ENCODE measurements at regions not wholly inside any gene's neighbourhood (a gene's known extent, or its start where the extent isn't known, plus 50 kb on each side); places are given as distances from the start of the nearest gene placed in this dataset.
"Not testable (repeated sequence)": the region's sequence is repeated elsewhere in the genome, so short reads cannot be mapped to it uniquely, and the experiment has no call there.

DNA sequence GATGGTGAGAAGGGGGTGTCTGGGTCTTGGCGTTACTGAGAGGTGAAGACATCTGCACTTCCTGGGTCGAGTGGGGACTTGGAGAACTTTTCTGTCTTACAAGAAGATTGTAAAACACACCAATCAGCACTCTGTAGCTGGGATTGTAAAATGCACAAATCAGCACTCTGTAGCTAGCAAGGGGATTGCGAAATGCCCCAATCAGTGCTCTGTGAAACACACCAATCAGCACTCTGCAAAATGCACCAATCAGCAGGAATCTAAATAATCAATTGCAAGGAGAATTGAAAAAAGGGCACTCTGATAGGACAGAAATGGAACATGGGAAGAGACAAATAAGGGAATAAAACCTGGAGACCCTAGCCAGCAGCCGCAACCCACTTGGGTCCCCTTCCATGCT lies 376.1 kb upstream of the SFSWAP start:
- no peak for DNase-seq

GRCh38 chr12:131335456-131335855 lies 375.4 kb upstream of the SFSWAP start:
- no peak for DNase-seq

DNA sequence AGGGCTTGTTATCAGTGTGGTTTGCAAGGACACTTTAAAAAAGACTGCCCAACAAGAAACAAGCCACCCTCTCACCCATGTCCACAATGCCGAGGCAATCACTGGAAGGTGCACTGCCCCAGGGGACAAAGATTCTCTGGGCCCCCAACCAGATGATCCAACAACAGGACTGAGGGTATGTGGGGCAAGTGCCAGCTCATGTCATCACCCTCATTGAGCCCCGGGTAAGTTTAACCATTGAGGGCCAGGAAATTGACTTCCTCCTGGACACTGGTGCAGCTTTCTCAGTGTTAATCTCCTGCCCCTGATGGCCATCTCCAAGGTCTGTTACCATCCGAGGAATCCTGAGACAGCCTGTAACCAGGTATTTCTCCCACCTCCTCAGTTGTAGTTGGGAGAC lies 373.0 kb upstream of the SFSWAP start:
- not testable (repeated sequence) for DNase-seq

DNA sequence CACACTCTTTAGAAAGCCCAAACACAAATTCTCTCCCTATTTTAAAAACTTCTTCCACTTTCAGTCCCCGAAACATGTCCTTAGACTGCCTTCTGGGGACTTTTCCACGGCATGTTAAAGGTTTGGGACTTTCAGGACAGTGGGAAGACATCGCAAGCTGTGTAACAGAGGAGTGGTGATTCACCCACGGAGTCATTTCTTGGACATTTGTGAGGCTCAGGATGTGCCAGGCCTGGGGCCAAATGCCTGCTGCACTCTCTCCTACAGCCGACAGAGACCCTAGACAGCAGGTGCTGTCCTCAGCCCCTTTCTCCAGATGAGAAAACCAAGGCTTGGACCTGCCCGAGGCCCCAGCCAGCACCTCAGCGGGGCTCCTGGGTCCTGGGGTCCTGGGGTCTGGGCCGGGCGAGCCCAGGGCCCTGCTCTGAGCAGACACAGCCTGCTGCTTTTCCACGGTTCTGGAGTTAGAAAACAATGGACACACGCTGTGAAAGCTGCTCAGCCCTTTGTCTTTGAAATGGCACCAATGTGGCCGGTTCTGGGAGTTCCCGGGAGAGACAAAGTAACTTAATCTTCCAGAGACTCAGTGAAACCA lies 370.2 kb upstream of the SFSWAP start:
- no peak for DNase-seq

- not testable (repeated sequence) for DNase-seq
Observed at GRCh38 chr12:131341608-131342007, 369.3 kb upstream of the SFSWAP start.

GRCh38 chr12:131343436-131343835 lies 367.5 kb upstream of the SFSWAP start:
- not testable (repeated sequence) for DNase-seq

DNA sequence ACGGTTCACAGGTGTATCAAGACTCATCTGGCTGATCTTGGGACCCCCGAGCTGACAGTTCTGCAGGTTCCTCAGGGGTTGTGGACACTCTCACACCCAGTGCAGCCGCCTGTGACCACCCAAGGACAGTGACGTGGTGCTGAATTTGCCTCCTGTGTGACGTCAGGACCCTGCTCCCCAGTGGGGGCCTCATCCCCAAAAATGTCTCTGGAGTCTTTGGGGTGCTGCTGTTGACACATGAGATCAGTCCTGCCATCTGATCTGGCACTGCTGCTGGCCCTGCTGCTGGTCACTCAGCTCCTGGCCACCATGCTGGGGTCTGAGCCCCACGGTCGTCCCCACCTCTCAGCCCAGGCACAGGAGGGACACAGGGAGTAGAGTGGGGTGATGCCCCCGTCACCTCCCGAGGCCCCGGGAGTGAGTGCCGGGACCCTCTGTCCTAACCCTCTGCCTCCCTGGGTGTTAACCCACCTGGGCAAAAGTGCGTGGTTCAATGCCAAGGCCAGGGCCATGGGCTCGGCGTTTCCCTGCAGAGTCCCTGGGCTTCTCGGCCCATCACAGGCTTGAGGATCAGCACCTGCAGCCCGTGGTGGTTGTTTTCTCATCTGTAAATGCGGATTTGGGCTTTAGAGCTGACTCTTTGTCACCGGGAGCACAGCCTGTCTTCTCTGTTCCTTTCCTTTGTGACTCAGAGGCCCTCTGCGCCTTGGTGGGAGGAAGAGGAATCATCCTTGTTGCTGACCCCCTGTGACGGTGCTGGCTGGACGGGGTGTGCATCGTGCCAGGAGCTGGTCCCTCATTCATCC lies 366.0 kb upstream of the SFSWAP start:
- not testable (repeated sequence) for DNase-seq

DNA sequence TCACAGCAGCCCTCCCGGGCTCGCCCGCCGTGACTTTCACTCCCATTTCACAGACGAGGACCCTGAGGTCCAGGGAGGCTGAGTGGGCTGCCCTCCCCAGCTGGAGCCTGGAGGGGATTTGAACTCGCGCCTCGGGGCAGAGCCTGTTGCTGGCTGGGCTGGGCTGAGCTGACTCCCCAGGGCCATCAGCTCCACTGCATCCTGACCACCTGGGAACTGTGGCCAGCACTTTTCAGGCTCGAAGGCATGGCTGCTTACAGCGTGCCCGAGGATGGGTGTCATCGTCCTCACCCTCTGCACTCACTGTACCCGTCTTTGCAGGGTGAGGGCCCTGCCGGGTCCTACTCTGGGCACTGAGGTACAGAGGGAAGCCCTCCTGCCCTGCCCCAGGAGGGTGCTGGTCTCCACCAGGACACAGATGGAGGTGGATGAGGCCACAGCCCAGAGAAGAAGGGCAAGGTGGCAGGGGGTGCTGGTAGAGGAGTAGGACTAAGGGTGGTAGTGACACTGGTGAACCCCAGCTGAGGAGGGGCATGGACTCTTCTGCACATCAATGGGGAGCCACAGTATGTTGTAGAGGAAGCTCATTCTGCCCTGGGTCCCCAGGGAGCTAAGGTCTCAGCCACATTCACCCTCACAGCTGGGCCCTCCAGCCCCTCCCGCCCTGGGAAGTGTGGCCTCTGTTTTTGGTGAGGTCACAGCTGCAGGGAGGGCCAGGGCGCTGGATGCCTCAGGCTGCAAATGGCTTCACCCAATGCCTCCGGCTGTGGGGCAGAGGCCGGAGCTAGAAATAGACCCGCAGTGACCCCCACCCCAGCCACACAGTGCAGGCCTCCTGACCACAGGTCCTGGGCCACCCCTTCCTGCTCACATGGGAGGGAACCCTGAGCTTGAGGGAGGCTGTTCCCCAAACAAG lies 365.1 kb upstream of the SFSWAP start:
- DNase-seq: no peak

DNA sequence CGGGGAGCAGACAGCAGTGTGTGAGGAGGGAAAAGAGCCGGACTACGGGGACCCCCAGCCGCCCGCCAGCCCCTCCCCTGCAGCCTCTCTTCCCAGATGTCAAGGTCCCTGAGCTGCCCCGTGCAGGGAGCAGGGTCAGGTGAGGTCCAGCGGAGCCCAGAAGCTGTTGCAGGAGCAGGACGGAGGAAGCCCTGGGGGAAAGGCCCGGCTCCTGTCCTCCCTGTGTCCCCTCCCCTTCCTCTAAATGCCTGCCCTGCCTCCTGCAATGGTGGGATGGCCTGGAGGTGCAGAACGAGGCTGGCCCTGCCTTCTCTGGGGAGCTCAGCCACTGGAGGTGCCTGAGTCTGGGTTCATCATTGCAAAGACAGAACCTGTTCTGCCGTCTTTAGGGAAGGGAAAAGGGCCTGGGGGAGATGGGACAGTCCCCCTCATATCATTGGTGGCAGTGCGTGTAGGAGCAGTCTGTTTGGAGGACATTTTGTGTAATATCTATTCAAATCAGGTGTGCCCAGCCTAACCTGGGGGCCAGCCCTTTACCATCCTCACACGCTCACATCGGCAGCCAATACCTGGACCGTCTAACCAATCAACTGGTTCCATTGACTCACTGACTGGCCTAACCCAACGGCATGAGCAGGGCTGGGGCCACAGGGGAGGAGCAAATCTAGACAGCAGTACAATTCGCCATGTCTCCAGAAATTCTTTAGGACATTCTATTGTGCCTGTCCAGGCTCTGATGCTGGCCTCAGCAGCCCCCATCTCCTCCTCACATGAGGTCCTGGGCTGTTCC lies 364.1 kb upstream of the SFSWAP start:
- DNase-seq: no peak

- no peak for DNase-seq
Observed at GRCh38 chr12:131347345-131347714, 363.6 kb upstream of the SFSWAP start.

DNA sequence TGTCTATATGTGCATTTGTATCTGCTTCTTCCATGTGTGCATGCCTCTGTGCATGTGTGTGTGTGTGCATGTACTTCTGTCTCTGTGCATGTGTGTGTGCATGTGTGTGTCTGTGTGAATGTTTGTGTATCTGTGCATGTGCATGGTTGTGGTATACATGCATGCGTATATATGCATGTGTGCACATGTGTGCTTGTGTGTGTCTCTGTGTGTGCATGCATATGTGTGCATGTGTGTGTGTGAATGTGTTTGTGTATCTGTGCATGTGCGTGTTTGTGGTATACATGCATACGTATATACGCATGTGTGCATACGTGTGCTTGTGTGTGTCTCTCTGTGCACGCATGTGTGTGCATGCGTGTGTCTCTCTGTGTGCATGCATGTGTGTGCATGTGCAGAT lies 363.2 kb upstream of the SFSWAP start:
- DNase-seq: no peak

- peak in 1 of 56 donors; percentile 29 for DNase-seq
Observed at GRCh38 chr12:131348231-131348630, 362.7 kb upstream of the SFSWAP start.

- peak in 1 of 56 donors; percentile 29 for DNase-seq
Observed at GRCh38 chr12:131348646-131349045, 362.2 kb upstream of the SFSWAP start.

- no peak for DNase-seq
Observed at GRCh38 chr12:131349397-131350127, 361.3 kb upstream of the SFSWAP start.

DNA sequence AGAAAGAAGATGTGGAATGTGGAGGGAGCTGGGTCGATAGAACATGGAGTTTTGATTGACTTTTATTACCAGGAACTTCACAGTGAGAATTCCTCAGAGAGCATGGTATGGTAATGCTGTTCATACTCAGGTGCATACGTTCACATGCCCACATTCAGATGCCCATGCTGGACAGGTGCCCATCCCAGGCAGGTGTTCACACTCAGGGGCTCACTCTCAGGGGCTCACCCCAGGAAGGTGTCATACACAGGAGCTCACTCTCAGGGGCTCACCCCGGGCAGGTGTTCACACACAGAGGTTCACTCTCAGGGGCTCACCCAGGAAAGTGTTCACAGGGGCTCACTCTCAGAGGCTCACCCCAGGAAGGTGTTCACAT lies 360.0 kb upstream of the SFSWAP start:
- no peak for DNase-seq

DNA sequence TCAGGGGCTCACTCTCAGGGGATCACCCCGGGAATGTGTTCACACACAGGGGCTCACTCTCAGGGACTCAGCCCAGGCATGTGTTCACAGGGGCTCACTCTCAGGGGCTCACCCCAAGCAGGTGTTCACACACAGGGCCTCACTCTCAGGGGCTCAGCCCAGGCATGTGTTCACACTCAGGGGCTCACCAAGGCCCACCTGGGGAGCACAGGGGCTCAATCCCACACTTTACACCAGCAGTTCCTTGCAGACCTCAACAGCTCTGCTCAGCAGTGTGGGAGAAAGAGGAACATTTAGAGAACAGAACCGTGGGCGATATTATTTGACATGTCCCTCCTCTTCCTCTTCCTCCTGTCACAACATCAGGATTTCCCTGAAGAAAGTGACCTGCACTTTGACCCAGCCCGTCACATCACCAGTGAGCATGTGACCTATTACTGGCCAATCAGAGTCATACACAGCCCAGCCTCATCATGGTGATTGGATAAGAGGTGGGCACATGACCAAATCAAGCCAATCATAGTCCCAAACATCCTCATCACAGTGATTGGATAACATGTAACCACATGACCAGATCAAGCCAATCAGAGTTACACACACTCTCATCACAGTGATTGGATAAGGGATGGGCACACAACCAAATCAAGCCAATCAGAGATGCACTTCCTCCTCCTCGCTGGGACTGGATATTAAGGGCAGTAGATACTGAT lies 359.4 kb upstream of the SFSWAP start:
- DNase-seq: no peak

DNA sequence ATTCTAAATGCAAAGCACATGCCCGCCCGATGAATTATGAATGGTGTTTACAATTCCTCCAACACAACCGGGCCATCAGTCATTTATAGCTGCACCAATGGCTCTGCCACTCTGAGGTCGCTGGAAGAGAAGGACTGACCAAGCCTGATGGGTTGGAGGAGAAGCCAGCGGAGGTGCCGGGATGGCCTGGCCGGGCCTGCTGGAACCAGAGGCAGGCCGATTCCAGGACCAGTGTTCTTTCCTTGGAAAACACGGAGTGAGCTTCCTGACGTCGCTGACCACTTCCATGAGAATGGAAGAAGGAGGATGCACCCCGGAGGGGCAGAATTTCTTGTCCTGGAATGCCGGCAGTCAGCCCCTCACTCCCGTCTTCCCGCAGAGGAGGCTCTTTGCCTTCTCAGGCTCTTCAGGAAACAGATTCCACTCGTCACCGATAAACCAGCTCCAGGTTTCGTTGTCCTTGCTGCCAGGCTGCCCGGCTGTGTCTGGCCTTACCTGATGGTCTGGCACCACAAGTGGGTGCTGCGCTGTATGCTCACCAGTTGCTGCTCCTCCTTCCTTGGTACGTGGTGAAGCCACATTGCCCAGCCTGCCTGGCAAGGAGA lies 358.5 kb upstream of the SFSWAP start:
- no peak for DNase-seq

DNA sequence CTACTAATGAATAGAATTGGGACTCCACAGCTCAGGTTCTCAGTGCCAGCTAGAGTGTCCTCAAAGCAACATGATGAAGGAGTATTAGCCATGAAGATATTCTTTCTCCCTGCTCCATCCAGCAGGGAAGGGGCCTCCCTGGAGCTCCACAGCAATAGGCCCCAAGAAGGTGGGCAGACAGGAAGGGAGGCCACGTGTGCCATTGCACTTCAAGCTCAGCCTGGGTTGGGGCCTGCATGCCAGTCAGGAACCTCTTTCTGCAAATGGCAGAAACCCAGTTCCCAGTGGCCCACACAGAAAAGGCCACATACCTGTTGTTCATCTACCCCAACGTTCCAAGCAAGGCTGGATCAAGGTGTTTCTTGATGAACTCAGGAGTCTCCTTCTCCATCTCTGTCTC lies 357.5 kb upstream of the SFSWAP start:
- no peak for DNase-seq

GRCh38 chr12:131353826-131354225 lies 357.1 kb upstream of the SFSWAP start:
- no peak for DNase-seq
